HG03469 (cell line): ENCODE measurements at regions not wholly inside any gene's neighbourhood (a gene's known extent, or its start where the extent isn't known, plus 50 kb on each side); places are given as distances from the start of the nearest gene placed in this dataset.

Experiments
- ATAC-seq: cut with Tn5 transposase; IDR thresholded peaks from one replicate; pipeline ENCODE4 v1.9.1; 2021; ENCODE audit warnings: mild to moderate bottlenecking, moderate library complexity, moderate number of reproducible peaks; ENCODE audit not compliant: unreplicated experiment

DNA sequence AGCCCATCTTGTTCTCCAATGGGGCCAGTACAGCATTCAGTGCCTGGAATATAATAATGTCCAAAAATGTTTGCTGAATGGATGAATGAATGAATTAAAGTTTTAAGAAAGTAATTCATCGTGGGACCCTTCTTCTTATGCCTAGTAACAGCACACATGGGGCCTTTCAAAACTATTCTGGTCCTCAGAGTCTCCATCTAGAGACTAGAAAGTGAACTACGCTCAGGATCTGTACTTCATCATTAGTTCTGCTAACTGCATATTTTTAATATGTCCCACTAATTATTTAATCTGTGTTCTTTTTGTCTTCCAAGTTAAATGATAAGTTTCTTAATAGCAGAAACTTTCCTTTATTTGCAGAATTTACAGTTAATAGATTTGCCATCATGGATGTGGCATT lies 172.5 kb downstream of the SMAD2 start:
- no peak for ATAC-seq

DNA sequence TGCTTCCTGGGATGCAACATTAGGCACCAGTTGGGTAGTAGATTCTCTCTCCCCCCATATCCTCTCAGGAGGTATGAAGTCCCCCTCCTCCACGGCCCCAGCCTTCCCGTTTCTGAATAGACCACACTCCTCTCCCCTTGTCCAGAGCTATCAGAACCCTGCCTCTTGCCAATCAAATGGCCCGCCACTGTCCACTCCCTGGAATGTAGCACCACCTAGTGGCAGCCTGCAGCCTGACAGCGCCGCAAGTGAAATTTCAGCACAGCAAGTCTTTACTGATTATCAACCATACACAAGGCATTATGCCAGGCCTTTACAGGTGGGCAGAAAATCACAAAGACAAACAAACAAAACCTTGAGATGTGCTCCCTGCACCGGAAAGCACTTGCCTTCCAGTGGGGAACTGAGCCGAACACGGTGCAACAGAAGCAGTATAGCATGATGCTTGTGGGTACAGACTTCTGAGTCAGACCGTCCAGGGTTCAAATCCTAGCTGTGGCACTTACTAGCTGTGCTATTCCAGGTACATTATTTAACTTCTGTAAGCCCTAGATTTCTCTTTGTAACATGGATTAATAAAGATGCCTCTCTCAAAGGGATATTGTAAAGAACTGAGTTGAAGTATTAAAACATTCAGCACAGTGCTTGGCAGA lies 174.0 kb downstream of the SMAD2 start:
- ATAC-seq: no peak

DNA sequence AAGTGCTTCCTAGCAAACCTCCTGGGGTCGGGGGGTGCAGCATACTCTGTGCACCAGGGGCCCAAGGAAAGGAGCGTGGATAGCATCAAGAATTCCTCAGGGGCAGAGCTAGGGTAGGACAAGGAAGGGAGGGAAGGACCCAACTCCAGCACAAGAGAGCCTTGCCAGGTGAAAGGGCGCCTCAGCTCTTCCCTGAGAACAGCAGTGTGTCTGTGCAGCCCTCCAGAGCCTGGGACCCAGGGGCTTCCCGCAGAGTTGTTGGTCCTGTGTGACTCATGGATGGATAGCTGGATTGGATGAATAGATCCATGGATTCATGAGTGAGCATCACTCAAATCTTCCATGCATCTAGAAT lies 175.4 kb downstream of the SMAD2 start:
- no peak for ATAC-seq

DNA sequence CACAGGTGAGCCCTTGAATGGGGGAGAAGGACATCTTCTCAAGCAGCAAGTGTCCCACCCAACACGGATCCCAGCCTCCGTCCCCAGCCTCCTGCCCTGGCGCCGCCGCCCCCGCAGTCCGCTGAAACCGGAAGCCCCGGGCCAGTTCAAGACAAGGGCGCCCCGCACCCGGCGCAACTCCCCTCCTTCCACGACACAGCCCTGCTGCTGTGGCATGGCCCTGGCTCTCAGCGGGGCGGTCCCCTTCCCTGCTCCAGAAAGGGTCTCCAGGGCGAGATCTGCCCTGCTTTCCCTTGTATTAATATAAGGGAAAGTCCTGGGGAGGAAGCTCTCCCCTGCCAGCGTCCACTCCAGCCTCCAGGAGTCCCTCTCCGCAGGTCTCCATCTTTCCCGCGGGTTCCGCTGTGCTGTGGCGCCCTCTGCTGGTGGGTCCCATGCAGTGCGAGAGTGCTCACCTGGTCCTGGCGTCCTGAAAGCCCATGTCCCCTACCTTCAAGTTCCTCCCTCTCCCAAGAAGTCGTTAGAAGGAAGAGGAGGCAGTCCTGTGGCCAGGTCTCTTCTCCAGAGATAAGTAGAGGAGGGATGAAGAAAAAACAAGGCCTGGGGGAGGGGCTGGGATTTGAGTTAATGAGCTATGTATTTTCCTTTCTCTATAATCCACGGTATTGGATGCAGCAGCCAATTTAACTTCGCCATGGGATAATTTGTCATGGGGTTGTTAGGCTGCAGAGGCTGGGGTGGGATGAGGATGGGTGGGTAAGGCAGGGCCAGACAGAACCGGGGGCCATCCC lies 176.0 kb downstream of the SMAD2 start:
- no peak for ATAC-seq

DNA sequence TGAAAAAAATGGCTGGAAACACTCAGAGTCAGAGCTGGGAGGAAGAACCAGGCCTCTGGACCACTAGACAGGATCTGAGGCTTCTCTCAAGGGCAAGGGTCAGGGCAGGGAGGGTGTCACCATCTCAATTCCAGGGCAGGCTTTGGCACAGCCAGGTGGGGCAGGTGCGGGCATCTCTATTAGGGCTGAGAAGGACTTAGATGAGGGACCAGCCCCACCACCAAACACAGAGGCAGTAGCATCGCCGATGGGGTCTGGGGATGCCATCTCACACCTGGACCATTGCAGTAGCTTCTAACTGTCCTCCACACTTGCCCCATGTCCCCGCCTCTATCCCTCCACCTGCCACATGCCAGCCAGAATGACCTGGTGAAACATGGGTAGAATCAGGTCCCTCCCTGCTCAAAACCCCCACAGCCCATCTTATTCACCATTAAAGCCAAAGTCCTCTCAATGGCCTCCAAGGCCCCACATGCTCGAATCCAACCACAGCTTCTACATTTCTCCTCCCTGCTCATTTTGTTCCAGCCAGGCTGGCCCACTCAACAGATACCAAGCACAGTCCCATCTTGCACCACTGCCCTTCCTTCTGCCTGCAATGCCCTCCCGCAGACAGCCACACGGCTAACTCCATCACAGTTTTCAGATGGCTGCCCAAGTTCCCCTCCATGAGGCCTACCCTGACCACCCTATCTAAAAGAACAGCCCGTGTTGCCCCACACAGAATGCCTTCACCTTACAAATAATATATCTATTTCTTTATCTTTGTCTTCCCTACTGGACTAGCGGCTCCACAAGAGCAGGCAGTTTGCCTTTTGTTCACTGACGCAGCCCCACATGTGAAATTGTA lies 177.4 kb downstream of the SMAD2 start:
- no peak for ATAC-seq

DNA sequence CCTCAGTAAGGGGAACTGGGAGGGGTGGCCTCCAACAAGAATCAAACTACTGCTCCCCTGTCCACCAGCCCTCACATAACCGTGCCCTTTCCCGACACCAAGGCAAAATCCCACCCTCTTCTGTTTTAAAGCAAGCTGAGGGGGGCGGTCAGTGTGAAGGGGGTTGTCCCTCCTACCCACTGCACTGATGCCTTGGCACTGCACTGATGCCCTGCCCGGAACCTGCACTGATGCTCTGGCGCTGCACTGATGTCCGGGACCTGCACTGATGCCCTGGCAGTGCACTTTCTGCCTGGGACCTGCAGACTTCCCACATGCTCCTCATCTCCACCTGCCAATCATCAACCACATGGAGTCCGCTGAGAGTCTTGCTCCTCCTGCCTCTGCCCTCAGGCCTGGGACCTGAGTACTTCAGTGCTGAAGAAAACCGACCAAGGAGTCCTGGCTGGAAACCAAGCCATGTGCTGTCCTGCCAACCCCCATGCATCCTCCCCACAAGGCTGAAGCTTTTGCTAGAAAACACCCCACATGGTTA lies 179.5 kb downstream of the SMAD2 start:
- ATAC-seq: no peak

DNA sequence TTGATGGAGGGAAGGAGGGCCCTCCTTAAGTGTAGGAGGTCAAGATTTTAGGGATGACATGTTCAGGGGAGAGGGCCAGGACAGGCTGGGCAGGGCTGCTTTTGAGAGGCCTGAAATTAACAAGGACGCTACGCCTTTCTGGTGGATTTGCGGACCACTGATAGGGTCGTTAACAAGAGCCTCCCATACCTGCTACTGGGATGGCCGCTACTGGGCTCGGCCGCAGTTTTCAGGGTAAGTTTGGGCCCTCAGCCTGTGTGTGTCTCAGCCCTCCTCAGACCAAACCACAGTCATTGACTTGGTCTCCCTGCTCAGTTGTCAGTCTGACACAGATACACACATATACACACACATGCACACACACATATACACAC lies 180.9 kb downstream of the SMAD2 start:
- ATAC-seq: no peak

DNA sequence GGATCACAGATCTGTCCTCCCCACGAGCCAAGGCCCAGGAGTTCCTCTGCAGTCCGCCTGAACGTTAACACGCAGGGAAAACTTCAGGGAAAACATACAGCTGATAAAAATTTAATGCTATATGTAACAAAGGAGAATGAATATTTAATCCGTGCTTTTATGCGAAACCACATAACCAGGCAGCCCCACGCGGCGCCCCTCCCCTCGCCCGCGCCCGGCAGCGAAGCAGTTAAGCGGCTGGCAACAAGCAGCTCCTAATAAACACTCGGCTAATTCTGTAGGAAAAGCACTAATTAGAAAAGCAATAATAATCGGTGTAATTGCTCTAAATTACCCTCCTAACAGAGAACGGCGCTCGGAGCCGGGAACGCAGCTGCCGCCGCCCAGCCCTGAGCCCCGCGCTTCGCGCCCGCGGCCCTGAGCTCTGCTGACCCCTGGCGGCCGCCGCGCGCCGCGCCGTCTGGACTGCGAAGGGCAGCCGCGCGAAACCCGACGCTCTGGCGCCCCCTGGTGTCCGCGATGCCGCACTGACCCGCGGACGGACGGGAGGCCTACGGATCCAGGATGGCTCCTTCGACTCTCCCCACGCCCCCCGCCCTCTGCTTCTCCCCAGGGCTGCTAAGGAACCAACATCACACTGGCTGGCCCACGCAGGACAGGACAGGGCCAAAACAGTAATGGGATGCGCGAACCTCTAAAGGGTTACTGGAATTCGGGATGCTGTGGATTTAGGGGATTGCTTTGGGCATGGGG lies 181.4 kb downstream of the SMAD2 start:
- peak; percentile 56 for ATAC-seq

DNA sequence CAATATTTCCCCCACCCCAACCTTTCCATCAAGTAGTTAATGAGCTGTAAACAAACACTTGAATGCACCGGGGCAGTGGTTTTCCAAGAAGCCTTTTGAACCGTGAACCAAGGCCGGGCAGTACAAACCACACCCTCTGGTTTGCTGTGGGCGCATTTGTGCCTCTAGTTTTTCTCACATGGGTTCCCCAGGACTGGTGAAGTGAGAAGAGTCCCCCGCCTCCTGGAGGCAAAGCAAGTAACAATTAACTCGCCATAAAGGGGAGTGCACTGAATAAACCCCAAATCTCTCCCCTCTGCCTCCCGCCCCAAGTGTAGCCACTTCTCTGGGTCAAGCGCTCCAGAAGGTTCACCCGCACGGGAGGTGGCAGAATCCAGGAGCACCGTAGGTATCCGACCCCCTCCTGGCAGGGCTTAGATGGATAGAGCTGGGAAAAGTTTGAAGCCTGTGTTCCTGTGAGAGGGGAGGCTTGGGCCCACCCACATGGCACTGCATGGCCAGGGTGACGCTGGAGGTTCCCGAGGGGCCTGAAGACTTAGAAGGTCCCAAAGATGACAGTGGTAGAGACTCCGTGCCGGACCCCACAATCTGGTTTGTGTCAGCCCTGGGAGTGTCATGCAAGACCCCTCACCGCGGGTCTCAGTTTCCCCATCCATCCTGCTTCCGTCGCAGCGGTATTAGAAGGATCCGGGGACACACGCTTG lies 182.2 kb downstream of the SMAD2 start:
- ATAC-seq: no peak

DNA sequence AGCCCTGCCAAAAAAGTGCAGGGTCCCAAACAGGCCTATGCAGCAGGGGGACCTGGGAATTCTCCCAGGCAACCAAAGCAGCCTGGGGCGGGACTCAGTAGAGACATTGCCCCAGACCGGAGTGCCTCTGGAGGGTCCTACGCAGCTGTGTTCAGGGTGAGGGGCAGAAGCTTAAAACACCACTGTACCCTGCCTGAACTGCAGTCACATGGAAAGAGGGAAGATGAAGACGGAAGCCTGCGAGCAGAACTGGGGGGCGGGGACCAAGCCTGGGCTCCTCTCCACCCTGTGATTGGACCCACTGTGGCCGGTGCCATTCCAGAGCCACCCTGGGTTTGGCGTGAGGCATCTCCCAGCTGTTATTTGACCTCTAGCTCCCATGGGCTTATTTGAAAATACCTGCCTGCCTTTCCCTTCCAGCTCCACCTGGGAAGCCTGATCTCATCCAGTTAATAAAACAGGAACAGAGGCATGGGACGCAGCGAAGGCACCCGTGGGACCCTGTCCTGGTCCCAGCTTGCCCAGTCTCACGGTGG lies 183.1 kb downstream of the SMAD2 start:
- ATAC-seq: no peak

DNA sequence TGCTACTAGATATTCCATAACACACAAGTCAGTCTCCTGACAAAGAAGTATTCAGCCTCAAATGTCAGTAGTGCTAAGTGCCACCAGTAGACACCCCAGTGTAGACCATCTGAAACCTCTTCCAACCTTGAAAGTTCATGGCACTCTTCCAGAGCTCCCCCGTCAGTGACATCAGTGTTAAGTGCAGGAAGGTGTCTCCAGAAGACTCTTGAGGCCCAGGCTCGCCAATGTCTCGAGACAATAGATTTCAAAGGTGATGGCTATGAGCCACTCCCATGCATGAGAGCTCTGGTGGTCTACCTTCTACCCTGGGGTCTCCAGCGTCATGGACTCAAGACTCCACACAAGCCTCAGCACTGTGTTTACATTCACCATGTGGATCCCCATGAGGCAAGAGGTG lies 183.8 kb downstream of the SMAD2 start:
- no peak for ATAC-seq

DNA sequence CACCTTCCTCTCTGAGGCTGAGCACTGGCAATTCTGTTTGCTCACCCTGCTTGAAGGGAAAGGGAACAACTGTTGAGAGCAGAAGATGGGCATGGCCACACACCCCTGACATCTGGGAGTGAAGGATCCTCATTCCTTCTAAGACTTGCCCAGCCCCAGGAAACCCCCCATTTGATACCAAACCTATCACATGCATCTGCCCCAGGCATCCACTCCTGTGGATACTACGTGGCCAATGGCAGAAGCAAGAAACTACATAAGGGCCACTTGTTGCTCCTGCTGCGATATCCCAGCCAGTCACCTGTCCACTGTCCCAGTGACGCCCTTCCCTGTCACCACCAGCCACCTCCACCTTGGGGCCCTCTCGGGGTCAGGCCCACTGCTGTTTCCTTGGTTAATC lies 185.2 kb downstream of the SMAD2 start:
- ATAC-seq: no peak

DNA sequence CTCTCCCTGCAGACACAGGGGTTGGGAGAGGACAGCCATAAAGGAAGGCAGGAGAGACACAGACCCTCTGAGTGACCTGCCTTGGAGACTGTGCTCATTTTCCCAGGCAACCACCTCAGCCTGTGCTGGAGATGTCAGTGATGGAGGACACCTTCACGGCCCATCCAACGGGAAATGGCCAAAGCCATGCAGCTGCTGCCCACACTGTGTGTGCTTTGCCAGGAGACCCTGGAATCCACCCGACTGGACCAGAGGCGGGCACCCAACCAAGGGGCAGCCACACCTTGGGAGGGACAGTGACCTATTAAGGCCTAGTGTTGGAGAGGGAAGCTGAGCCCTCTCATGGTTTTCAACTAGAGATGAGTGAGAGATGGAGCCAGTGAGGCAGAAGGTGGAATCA lies 192.5 kb downstream of the SMAD2 start:
- ATAC-seq: no peak

DNA sequence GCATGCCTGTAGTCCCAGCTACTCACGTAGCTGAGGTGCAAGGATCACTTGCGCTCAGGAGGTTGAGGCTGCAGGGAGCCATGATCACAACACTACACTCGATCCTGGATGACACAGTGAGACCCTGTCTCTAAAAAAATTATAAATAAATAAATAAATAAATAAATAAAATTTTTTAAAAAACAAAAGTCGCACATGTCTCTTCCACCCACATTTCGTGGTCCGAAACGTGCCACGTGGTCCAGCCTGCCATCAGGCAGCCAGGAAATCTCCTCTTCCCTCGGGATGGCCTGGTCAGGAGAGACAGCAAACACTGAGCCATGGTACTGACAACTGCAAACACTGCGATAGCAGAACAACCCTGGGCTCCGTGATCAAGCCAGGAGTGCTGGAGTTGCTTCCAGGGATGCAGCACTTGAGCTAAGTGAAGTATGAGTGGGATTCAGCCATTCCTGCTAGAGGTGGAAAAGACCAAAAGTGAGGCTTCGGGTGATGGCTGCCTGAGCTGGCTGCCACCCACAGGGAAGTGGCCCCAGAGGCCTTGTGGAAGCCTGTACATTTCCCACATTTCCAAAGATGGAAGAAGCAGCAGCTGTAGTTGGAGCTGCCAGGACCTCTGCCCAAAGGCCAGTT lies 193.1 kb downstream of the SMAD2 start:
- no peak for ATAC-seq

DNA sequence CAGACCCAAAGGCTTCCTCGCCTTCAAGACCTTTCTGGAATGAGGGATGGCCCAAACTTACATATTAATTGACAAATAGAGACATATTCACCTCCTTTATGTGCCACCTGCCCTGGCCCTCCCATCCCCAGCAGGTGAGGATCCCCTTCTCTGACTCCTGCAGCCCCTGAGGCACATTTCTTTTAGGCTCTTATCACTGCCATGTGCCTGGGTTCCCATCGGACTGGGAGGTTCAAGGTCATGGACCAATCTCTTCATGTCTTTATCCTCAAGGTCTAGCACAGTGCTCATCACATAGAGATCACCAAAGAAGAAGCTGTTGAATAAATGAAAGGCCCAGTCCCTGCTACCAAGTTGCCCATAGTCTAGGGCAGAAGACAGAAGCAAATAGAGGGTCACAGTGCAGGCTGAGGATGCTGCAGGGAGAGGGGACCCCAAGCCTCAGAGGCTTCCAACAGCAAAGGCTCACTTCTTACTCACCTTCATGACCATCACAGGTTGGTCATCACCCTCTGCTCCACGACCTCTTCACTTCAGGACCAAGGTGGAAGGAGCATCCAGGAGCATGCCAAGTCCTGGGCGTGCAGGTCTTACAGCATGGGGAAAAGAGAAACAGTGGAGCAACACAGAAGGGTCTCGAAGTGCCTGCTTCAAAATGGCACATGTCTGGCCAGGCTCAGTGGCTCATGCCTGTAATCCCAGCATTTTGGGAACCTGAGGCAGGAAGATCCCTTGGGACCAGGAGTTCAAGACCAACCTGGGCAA lies 193.9 kb downstream of the SMAD2 start:
- no peak for ATAC-seq

DNA sequence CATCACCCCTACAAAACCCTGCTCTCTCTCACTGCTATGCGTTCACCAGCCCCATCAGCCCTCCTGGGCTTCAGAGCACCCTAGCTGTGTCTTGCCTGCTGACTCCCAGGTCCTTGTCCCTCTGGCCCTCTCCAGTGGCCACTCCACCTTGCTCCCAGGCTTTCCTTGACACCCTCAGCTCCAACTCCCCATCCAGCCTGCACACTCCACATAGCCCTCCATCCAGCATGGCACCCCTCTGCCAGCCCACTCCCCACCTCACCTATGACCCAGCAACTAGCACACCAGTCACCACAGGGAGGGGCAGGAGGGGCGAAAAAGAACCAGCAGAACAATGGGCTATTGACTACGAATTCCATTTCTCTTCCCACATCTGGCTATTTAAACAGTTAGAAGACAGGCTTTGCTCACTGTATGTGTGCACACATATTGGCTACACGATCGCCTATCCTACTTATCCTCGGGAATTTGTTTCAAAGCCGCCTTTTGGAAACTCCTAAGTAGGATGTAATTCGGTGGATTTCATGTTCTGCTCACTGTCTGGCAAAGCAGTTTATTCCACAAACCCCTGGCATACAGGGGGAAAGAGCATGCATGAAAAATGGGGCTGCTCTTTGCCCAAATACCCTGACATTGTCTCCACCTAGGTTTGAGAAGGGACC lies 195.3 kb downstream of the SMAD2 start:
- ATAC-seq: no peak

DNA sequence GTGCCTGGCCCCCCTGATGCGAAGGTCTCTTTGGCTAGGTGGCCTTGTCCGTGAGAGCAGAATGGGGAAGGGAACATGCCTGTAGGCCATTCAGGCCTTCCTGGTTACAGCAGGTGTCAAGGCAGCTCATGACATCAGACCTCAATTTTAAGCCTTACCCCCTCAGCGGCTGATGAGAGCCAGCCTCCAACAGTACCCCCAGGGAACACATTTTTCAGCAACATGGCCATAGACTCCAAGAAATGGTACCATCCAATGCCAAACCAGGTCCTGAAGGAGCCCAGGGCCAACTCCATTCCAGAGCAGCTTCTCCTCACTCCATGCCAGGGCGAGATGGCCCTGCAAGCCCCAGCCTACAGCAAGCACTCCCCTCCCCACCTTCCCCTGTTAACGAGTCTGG lies 199.2 kb downstream of the SMAD2 start:
- ATAC-seq: no peak

DNA sequence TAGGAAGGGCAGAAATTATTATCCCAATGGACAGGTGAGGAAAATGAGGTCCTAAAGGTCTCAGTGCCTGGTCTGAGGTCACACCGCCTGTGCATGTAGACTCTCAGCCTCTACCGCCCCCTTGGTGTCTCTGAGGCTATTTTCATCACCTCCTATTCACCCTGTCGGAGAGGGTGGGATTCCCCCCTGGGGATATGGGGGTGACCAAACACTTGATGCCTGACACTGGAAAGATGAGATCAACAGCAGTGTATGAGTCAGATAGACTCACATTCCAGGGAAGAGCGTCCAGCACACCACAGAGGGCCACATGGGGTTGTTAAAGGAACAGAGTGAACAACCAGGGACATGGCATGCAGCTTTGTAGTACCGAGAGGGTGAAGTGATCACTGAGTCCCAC lies 199.7 kb downstream of the SMAD2 start:
- ATAC-seq: no peak
